ENCODE measurements at regions not wholly inside any gene's neighbourhood (a gene's known extent, or its start where the extent isn't known, plus 50 kb on each side); places are given as distances from the start of the nearest gene placed in this dataset.

DNA sequence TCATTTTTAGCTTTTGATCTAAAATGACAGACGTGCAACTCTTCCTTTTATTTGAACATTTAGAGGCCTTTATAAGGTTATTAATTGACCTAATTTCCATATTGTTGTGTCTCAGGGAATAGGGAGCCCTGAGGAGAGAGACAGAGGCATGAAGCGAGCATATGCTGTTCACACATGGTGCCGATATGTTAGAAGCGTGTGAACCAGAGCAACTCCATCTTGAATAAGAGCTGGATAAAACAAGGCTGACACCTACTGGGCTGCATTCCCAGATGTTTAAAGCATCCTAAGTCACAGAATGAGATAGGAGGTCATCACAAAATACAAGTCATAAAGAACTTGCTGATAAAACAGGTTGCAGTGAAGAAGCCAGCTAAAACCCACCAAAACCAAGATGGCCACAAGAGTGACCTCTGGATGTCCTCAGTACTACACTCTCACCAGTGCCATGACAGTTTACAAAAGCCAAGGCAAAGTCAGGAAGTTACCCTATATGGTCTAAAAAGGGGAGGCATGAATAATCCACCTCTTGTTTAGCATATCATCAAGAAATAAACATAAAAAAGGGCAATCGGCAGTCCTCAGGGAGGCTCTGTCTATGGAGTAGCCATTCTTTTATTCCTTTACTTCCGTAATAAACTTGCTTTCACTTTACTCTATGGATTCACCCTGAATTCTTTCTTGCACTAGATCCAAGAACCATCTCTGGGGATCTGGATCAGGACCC is 80.1 kb downstream of the SEC61G start (continued):
- TF ChIP-seq PTRF (tag; IDR thresholded peaks at IDR 0.05): no peak
- TF ChIP-seq ZNF584 (CRISPR knock-in tag; IDR thresholded peaks at IDR 0.05; ENCODE audit: low read depth): no peak
- TF ChIP-seq PRMT5 (CRISPR knock-in tag; IDR thresholded peaks at IDR 0.05): no peak
- TF ChIP-seq, protein P1, sequence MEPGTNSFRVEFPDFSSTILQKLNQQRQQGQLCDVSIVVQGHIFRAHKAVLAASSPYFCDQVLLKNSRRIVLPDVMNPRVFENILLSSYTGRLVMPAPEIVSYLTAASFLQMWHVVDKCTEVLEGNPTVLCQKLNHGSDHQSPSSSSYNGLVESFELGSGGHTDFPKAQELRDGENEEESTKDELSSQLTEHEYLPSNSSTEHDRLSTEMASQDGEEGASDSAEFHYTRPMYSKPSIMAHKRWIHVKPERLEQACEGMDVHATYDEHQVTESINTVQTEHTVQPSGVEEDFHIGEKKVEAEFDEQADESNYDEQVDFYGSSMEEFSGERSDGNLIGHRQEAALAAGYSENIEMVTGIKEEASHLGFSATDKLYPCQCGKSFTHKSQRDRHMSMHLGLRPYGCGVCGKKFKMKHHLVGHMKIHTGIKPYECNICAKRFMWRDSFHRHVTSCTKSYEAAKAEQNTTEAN (CRISPR knock-in tag; IDR thresholded peaks at IDR 0.05): no peak
- TF ChIP-seq, protein P2, sequence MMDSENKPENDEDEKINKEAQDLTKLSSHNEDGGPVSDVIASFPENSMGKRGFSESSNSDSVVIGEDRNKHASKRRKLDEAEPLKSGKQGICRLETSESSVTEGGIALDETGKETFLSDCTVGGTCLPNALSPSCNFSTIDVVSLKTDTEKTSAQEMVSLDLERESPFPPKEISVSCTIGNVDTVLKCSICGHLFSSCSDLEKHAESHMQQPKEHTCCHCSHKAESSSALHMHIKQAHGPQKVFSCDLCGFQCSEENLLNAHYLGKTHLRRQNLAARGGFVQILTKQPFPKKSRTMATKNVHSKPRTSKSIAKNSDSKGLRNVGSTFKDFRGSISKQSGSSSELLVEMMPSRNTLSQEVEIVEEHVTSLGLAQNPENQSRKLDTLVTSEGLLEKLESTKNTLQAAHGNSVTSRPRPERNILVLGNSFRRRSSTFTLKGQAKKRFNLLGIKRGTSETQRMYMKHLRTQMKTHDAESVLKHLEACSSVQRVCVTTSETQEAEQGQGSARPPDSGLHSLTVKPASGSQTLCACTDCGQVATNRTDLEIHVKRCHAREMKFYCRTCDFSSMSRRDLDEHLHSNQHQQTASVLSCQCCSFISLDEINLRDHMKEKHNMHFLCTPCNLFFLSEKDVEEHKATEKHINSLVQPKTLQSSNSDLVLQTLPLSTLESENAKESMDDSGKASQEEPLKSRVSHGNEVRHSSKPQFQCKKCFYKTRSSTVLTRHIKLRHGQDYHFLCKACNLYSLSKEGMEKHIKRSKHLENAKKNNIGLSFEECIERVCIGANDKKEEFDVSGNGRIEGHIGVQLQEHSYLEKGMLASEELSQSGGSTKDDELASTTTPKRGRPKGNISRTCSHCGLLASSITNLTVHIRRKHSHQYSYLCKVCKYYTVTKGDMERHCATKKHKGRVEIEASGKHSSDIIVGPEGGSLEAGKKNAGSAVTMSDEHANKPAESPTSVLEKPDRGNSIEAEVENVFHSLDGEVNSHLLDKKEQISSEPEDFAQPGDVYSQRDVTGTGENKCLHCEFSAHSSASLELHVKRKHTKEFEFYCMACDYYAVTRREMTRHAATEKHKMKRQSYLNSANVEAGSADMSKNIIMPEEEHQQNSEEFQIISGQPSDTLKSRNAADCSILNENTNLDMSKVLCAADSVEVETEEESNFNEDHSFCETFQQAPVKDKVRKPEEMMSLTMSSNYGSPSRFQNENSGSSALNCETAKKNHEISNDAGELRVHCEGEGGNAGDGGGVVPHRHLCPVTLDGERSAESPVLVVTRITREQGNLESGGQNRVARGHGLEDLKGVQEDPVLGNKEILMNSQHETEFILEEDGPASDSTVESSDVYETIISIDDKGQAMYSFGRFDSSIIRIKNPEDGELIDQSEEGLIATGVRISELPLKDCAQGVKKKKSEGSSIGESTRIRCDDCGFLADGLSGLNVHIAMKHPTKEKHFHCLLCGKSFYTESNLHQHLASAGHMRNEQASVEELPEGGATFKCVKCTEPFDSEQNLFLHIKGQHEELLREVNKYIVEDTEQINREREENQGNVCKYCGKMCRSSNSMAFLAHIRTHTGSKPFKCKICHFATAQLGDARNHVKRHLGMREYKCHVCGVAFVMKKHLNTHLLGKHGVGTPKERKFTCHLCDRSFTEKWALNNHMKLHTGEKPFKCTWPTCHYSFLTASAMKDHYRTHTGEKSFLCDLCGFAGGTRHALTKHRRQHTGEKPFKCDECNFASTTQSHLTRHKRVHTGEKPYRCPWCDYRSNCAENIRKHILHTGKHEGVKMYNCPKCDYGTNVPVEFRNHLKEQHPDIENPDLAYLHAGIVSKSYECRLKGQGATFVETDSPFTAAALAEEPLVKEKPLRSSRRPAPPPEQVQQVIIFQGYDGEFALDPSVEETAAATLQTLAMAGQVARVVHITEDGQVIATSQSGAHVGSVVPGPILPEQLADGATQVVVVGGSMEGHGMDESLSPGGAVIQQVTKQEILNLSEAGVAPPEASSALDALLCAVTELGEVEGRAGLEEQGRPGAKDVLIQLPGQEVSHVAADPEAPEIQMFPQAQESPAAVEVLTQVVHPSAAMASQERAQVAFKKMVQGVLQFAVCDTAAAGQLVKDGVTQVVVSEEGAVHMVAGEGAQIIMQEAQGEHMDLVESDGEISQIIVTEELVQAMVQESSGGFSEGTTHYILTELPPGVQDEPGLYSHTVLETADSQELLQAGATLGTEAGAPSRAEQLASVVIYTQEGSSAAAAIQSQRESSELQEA (IDR thresholded peaks at IDR 0.05; ENCODE audit: low read depth): no peak
- no peak for TF ChIP-seq MAZ (CRISPR knock-in tag; conservative IDR thresholded peaks at IDR 0.05 in 1 of 2, IDR thresholded peaks at IDR 0.05 in 1 of 2)
- TF ChIP-seq, protein P3, sequence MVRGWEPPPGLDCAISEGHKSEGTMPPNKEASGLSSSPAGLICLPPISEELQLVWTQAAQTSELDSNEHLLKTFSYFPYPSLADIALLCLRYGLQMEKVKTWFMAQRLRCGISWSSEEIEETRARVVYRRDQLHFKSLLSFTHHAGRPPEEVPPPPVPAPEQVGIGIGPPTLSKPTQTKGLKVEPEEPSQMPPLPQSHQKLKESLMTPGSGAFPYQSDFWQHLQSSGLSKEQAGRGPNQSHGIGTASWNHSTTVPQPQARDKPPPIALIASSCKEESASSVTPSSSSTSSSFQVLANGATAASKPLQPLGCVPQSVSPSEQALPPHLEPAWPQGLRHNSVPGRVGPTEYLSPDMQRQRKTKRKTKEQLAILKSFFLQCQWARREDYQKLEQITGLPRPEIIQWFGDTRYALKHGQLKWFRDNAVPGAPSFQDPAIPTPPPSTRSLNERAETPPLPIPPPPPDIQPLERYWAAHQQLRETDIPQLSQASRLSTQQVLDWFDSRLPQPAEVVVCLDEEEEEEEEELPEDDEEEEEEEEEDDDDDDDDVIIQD (CRISPR knock-in tag; IDR thresholded peaks at IDR 0.05): no peak
- TF ChIP-seq, protein P4, sequence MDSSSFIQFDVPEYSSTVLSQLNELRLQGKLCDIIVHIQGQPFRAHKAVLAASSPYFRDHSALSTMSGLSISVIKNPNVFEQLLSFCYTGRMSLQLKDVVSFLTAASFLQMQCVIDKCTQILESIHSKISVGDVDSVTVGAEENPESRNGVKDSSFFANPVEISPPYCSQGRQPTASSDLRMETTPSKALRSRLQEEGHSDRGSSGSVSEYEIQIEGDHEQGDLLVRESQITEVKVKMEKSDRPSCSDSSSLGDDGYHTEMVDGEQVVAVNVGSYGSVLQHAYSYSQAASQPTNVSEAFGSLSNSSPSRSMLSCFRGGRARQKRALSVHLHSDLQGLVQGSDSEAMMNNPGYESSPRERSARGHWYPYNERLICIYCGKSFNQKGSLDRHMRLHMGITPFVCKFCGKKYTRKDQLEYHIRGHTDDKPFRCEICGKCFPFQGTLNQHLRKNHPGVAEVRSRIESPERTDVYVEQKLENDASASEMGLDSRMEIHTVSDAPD (CRISPR knock-in tag; IDR thresholded peaks at IDR 0.05): 0 out of 2 replicates have a peak, but pooled peaks have one; percentile 42
- peak; percentile 55; the same call in 1 of the 2 replicates for TF ChIP-seq HDAC8 (tag; IDR thresholded peaks at IDR 0.05)
- TF ChIP-seq, protein P5, sequence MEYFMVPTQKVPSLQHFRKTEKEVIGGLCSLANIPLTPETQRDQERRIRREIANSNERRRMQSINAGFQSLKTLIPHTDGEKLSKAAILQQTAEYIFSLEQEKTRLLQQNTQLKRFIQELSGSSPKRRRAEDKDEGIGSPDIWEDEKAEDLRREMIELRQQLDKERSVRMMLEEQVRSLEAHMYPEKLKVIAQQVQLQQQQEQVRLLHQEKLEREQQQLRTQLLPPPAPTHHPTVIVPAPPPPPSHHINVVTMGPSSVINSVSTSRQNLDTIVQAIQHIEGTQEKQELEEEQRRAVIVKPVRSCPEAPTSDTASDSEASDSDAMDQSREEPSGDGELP (CRISPR knock-in tag; IDR thresholded peaks at IDR 0.05; ENCODE audit: borderline replicate concordance): no peak
- no peak for TF ChIP-seq SNRNP70 (optimal IDR thresholded peaks at IDR 0.05; ENCODE audit: low read depth, low read length)

Data from K562 (cell line).